Ammon's horn (tissue), 1 donor: ENCODE measurements at regions not wholly inside any gene's neighbourhood (a gene's known extent, or its start where the extent isn't known, plus 50 kb on each side); places are given as distances from the start of the nearest gene placed in this dataset.
"Not testable (repeated sequence)": the region's sequence is repeated elsewhere in the genome, so short reads cannot be mapped to it uniquely, and the experiment has no call there.

Source experiments
- DNase-seq: peaks from one replicate; pipeline ENCODE4 v3.0.0-alpha.2; 2016; ENCODE audit warnings: low spot score

GRCh38 chr2:239602290-239603282 is 201.8 kb upstream of the HDAC4 start:
- DNase-seq, result no peak

- no peak for DNase-seq
Measured at GRCh38 chr2:239601880-239602279, 201.1 kb upstream of the HDAC4 start.

- no peak for DNase-seq
Measured at GRCh38 chr2:239601201-239601851, 200.5 kb upstream of the HDAC4 start.

GRCh38 chr2:239600650-239601049 is 199.8 kb upstream of the HDAC4 start:
- DNase-seq, result no peak

GRCh38 chr2:239600001-239600593 is 199.3 kb upstream of the HDAC4 start:
- DNase-seq, result no peak

- DNase-seq, result no peak
Measured at GRCh38 chr2:239599299-239599698, 198.5 kb upstream of the HDAC4 start.

- DNase-seq, result no peak
Measured at GRCh38 chr2:239598732-239599090, 197.9 kb upstream of the HDAC4 start.

GRCh38 chr2:239598011-239598731 is 197.4 kb upstream of the HDAC4 start:
- DNase-seq, result no peak

GRCh38 chr2:239597216-239597615 is 196.4 kb upstream of the HDAC4 start:
- DNase-seq, result no peak

- no peak for DNase-seq
Measured at GRCh38 chr2:239596792-239597191, 196.0 kb upstream of the HDAC4 start.

GRCh38 chr2:239596253-239596652 is 195.4 kb upstream of the HDAC4 start:
- no peak for DNase-seq

- DNase-seq, result no peak
Measured at GRCh38 chr2:239595726-239596125, 194.9 kb upstream of the HDAC4 start.

- DNase-seq, result no peak
Measured at GRCh38 chr2:239594772-239595608, 194.2 kb upstream of the HDAC4 start.

- peak; percentile 22 for DNase-seq
Measured at GRCh38 chr2:239594019-239594771, 193.4 kb upstream of the HDAC4 start.

GRCh38 chr2:239593455-239593854 is 192.6 kb upstream of the HDAC4 start:
- no peak for DNase-seq

- DNase-seq, result not testable (repeated sequence)
Measured at GRCh38 chr2:239592629-239593290, 191.9 kb upstream of the HDAC4 start.

GRCh38 chr2:239590995-239591915 is 190.4 kb upstream of the HDAC4 start:
- DNase-seq, result no peak

GRCh38 chr2:239590276-239590675 is 189.5 kb upstream of the HDAC4 start:
- DNase-seq, result no peak

- no peak for DNase-seq
Measured at GRCh38 chr2:239589833-239590232, 189.0 kb upstream of the HDAC4 start.
